ENCODE measurements at regions not wholly inside any gene's neighbourhood (a gene's known extent, or its start where the extent isn't known, plus 50 kb on each side); places are given as distances from the start of the nearest gene placed in this dataset.

GRCh38 chr4:143286701-143287571 is 49.7 kb upstream of the GAB1 start:
- no peak for TF ChIP-seq CTCF (conservative IDR thresholded peaks at IDR 0.05; ENCODE audit: low read depth, low read length)
- TF ChIP-seq EZH2 (IDR thresholded peaks at IDR 0.05; ENCODE audit: borderline replicate concordance, low read depth, low read length, poor library complexity, severe bottlenecking): no peak

Data from A673 (cell line).